NCI-H524 (cell line): ENCODE measurements at regions not wholly inside any gene's neighbourhood (a gene's known extent, or its start where the extent isn't known, plus 50 kb on each side); places are given as distances from the start of the nearest gene placed in this dataset.
"Not testable (repeated sequence)": the region's sequence is repeated elsewhere in the genome, so short reads cannot be mapped to it uniquely, and the experiment has no call there.

Source experiments
- DNase-seq, 2 experiments: peaks; one replicate each; lab custom pipeline; 2025; lab: John Stamatoyannopoulos, UW

- no peak for DNase-seq
Measured at GRCh38 chr15:69554279-69554961, 101.8 kb downstream of the RPLP1 start.

DNA sequence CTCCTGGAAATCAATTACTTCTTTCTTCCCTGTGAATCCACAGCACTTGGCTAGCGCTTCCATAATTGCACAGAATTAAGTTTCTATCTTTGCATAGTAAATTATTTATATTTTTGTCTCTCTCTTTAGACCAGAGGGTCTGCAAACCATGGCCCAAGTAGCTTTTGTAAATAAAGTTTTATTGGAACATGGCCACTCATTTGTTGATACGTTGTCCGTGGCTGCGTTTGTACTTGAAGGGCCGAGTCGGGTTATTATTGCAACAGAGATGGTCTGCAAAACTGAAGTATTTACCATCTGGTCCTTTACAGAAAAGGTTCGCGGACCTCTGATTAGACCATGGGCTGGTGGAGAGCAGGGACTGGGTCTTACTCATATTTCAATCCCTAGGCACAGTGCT lies 102.5 kb downstream of the RPLP1 start:
- DNase-seq: peak in 1 of 2 experiments; percentile 64

DNA sequence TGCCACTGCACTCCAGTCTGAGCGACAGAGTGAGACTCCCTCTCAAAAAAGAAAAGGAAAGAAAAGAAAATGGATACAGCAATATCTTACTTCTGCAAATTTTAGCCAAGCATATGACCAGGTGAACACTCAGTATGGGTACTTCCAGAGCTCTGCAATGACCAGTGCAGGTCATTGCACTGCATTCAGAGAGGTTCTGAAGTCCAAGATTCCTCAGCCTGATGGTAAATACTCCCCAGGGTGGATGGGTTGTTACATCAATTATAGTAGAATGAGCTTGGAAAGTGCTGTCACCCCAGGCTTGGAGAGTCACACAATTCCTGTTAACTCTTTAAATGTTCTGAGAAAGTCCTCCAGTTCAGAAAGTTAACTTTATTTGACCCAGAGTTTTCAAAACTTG lies 103.7 kb downstream of the RPLP1 start:
- no peak for DNase-seq

GRCh38 chr15:69557020-69557706 lies 104.5 kb downstream of the RPLP1 start:
- no peak for DNase-seq

DNA sequence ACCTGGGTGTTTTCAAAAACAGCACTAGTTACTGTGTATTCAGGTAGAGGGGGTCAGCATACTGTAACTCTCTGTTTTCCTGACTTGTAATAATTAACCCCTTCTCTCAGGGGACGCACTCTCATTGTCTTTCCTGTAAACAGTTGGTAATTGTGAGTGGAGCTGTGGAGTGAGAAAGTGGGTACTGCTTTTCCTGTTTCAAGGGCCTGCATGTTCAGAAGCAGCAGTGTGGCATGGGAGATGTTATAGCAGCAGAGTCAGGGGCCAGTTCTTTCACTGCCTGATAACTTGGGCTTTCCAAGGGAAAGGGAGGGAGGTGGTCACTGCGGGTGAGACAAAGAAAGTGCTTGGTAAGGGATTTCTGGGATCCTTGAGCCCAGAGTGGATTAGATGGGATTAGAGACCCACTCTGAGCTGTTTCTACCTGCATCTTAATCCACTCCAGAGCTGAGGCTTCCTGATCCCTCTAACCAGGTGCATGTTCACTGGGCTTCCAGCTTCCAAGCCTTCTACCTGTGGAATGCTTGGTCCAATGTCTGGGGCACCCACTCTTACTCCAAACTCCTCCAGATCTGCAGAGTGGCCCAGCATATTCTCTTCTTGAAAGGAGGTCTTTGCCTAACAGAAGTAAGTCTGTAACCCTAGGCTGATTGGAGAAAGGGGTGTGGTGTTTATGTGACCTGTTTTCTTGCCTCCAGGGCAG lies 105.2 kb downstream of the RPLP1 start:
- peak; percentile 31 to 69 for DNase-seq

DNA sequence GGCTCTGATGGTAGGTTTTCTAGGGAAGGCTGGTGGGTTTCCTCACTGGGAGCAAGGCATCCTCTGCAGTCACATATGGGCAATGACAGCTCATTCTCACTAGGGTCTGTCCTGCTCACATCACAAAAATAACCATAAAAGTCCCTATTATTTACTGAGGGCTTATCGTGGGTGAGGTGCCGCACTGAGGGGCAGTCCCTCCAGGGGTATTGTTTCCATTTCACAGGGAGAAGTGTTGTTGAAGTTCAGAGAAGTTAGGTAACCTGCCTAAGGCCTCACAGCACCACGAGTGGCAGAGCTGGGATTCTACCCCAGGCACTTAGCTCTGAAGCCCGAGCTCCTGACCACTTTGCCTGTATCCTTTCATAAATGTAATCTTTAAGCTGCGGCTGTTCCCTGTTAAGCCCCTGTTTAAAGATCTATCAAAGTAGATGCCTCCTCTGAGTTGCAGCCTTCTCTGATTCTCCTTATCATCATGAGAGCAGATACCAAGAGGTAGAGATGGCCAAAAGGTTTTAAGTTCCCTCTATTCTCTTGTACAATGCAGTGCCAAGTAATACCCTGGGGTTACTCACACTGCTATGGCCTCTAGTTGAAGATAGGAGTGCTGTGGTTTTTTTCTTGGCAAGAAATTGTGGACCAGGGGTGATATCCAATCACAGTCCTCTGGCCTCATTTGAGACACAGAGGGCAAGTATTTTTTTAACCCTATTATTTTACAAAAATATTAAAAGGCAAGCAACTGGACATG lies 107.0 kb downstream of the RPLP1 start:
- DNase-seq: no peak

GRCh38 chr15:69561071-69561784 lies 108.6 kb downstream of the RPLP1 start:
- no peak for DNase-seq

GRCh38 chr15:69562116-69562515 lies 109.5 kb downstream of the RPLP1 start:
- DNase-seq: no peak

DNA sequence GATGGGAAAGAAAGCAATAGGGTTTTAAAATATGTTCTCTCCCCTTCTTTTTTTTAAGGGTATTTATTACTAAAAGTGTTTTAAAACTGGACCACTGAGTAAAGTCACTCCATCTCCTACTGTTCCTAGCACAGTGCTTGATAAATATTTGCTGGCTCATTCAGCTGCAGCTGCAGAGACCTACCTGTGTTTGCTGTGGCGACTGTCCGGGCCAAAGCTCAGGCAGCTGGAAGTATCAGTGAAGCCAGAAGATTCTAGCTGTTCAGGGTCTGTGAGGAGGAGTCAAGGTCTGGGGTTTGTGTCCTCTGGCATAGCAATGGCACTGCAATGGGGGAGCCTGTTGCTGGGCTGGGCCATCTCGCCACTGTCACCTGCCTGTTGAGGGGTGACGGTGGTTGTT lies 109.9 kb downstream of the RPLP1 start:
- DNase-seq: no peak

GRCh38 chr15:69565066-69565655 lies 112.5 kb downstream of the RPLP1 start:
- DNase-seq: no peak

DNA sequence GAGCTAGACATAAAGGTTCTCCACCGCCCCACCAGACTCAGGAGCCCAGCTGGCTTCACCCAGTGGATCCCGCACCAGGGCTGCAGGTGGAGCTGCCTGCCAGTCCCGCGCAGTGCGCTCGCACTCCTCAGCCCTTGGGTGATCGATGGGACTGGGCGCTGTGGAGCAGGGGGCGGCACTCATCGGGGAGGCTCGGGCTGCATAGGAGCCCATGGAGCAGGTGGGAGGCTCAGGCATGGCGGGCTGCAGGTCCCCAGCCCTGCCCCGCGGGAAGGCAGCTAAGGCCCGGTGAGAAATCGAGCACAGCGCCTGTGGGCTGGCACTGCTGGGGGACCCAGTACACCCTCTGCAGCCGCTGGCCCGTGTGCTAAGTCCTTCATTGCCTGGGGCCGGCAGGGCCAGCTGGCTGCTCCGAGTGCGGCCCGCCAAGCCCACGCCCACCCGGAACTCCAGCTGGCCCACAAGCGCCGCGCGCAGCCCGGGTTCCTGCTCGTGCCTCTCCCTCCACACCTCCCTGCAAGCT lies 114.7 kb downstream of the RPLP1 start:
- DNase-seq: not testable (repeated sequence)

DNA sequence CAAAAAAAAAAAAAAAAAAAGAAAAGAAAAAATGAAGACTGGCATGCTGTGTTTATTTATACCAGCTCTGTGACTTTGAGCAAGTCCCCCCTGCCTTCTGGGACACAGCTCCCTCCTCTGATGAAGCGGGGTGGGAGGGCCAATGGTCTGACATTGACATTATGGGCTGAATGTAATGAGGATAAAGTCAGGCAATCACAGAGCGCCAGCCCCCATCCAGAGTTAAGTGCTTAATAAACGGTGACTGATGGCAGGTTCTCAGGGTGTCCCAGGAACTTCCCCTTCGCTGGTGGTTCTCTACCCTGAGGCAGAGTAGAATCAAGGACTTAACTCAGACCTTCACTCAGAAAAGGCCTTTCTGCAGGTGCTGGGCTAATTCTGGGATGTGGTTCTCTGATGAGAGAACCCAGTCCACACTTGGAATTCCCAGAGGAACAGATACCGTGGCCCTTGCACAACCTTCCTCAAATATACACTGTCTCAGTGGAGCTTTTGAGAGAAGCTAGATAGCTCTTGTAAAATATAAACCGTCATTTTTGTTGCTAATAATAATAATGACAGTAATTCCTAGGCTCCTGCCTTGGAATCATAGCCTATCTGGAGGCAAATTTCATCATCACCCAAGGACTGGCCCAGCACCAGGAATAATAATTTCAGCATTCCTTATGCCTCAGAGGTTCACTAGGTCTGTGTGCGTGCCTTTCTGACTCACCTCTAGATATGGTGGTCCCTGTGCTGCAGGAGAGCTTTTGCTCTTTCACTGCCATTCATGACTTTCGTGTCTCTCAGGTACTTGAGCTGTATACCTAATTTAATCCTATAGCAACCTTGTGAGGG lies 115.8 kb downstream of the RPLP1 start:
- DNase-seq: no peak

DNA sequence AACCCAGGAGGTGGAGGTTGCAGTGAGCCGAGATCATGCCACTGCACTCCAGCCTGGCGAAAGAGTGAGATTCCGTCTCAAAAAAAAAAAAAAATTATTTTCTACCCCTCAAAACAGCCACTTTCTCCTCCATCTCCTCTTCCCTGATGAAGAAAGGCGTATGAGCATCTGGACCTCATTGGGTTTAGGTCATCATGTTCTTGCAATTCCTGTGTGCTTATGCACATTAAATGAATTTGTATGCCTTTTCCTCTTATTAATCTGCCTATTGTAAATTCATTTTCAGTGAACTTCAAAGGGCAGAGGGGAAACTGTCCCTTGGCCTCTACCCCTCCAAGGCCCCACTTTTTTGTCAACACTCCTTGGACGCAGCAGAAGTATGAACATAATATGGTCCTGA lies 117.8 kb downstream of the RPLP1 start:
- DNase-seq: no peak

DNA sequence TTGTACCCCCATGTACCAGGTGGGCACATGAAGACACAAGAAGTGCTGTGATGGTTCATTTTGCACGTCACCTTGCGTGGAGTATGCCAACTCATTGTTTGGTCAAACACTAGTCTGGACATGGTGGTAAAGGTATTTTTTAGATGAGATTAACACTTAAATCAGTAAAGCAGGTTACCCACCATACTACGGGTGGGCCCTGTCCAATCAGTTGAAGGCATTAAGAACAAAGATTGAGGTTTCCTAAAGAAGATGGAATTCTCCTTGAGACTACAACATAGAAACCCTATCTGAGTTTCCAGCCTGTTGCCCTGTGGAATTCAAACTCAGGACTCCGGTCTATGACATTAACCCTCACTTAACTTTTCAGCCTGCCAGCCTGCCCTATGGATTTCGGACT lies 118.4 kb downstream of the RPLP1 start:
- DNase-seq: no peak

DNA sequence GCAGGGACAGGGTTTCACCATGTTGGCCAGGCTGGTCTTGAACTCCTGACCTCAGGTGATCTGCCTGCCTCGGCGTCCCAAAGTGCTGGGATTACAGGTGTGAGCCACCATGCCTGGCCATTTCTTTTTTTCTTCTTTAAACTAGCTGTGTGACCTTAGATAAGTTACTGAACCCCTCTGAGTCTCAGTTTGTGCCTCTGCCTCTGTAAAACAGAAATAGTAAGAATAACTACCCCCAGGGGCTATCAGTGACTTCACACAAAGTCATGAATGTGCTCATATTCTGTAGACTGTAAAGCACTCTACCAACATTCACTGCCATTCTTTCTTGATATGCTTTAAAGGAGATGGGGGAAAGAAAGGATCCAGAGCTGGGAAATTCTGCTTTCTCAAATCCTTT lies 120.7 kb downstream of the RPLP1 start:
- not testable (repeated sequence) for DNase-seq

DNA sequence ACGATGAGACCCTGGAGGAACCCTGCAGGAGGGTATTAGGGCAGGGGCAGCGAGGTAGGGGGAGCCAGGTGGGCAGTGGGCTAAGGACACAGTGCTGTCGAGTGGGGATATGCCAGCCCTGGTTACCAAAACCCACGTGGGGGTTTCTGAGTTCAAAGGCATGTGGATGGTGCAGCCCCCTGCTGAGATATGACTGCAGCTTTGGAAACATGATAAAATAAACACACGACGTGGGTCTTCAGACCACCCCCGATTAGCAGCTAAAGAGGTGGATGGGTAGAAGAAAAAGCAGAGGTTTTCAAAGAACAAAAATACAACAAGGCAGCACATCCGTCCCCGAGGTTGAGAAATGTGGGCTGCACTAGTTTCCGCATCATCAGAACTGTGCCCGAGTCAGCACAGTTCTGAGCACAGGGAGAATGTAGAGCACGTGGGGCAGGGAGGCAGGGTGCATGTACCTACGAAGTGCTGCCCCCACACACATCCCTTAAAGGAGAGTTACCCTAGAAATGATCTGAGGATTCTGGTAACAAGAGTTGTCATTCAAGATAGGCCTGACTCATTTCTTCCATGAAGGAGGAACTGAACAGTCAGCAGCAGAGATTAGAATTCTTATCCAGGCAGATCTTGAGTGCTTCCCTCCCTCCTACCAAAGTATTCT lies 121.3 kb downstream of the RPLP1 start:
- no peak for DNase-seq

- DNase-seq: no peak
Measured at GRCh38 chr15:69574506-69574905, 121.9 kb downstream of the RPLP1 start.

DNA sequence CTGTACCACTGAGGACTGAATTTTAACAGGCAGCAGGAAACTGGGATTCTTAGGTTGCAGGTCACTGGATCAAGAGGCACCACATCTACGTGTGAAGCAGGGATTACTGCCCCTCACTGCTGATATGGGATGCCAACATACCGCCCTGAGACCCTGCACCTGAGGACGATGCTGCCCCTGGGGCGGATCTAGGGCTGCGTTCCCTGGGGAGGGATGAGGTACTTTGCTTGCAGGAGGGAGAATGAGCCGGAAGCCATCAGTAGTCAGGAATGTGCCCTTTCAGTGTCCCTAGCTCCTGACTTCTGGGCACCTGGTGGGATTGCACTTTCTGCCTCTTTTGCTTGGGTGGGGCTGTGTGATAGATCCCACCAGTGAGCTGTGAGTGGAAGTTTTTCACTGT lies 122.8 kb downstream of the RPLP1 start:
- no peak for DNase-seq

DNA sequence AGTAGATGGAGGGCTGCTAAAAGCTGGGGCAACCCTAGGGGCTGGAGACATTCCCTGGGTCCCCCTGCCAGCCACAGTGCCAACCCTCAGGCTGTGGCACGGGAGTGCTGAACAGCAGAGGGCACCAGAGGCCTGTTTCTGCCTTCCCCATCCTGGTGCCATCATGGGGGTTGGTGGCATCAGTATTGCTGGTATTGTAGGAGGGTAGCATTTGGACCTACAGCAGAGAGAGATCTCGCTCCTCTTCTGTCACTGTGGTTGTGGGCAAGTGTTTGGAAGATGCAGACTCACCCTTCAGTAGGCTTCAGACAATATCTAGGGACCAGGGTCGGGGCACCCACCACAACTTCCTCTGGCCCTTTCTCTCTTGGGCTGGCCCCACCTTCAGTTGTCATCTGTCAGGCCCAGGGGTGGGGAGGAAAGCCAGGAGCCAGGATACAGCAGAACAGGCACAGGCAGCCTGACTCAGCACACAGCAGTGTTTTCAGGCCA lies 123.5 kb downstream of the RPLP1 start:
- peak; percentile 67 to 75 for DNase-seq

- DNase-seq: no peak
Measured at GRCh38 chr15:69576948-69577351, 124.3 kb downstream of the RPLP1 start.
